HG02885 (cell line): ENCODE measurements at regions not wholly inside any gene's neighbourhood (a gene's known extent, or its start where the extent isn't known, plus 50 kb on each side); places are given as distances from the start of the nearest gene placed in this dataset.

Experiments used
- ATAC-seq: cut with Tn5 transposase; IDR thresholded peaks from one replicate; pipeline ENCODE4 v1.9.1; 2021; ENCODE audit warnings: mild to moderate bottlenecking; ENCODE audit not compliant: unreplicated experiment, poor library complexity

GRCh38 chr6:2565499-2565898 is 185.2 kb downstream of the MYLK4 start:
- no peak for ATAC-seq

- peak; percentile 96 for ATAC-seq
These were observed 187.1 kb downstream of the MYLK4 start for GRCh38 chr6:2563635-2564034.

GRCh38 chr6:2562721-2563451 is 187.8 kb downstream of the MYLK4 start:
- no peak for ATAC-seq

- no peak for ATAC-seq
These were observed 189.6 kb downstream of the MYLK4 start for GRCh38 chr6:2560917-2561698.

GRCh38 chr6:2560140-2560818 is 190.4 kb downstream of the MYLK4 start:
- ATAC-seq = no peak

- no peak for ATAC-seq
These were observed 191.6 kb downstream of the MYLK4 start for GRCh38 chr6:2558861-2559801.

- ATAC-seq = no peak
These were observed 192.5 kb downstream of the MYLK4 start for GRCh38 chr6:2558098-2558680.

- no peak for ATAC-seq
These were observed 193.5 kb downstream of the MYLK4 start for GRCh38 chr6:2557181-2557720.

- no peak for ATAC-seq
These were observed 194.0 kb downstream of the MYLK4 start for GRCh38 chr6:2556761-2557160.

- ATAC-seq = no peak
These were observed 196.0 kb downstream of the MYLK4 start for GRCh38 chr6:2554651-2555260.

- ATAC-seq = no peak
These were observed 198.1 kb downstream of the MYLK4 start for GRCh38 chr6:2552526-2553154.

GRCh38 chr6:2551705-2552104 is 199.0 kb downstream of the MYLK4 start:
- no peak for ATAC-seq

GRCh38 chr6:2550247-2550646 is 200.5 kb downstream of the MYLK4 start:
- no peak for ATAC-seq

GRCh38 chr6:2549834-2550233 is 200.9 kb downstream of the MYLK4 start:
- ATAC-seq = no peak

GRCh38 chr6:2547355-2547754 is 203.4 kb downstream of the MYLK4 start:
- ATAC-seq = no peak

GRCh38 chr6:2546901-2547300 is 203.8 kb downstream of the MYLK4 start:
- no peak for ATAC-seq

- no peak for ATAC-seq
These were observed 205.2 kb downstream of the MYLK4 start for GRCh38 chr6:2545383-2546038.

- no peak for ATAC-seq
These were observed 207.4 kb downstream of the MYLK4 start for GRCh38 chr6:2543321-2543720.
